ENCODE measurements at regions not wholly inside any gene's neighbourhood (a gene's known extent, or its start where the extent isn't known, plus 50 kb on each side); places are given as distances from the start of the nearest gene placed in this dataset.

- no peak overlapping the region for H3K4me3 ChIP-seq (ENCODE audit: low read length, poor library complexity, severe bottlenecking)
- H3K9me3 ChIP-seq (ENCODE audit: insufficient read depth, low read depth, low read length): no peaks in the 10 kb centered on the region
- H4K20me1 ChIP-seq (ENCODE audit: insufficient read depth, low read length, poor library complexity, severe bottlenecking): no peaks in the 10 kb centered on the region
- H3K79me2 ChIP-seq (ENCODE audit: insufficient read depth, low read length): no peaks in the 10 kb centered on the region
- no peaks in the 10 kb centered on the region for H3K27me3 ChIP-seq (ENCODE audit: insufficient read depth, low read length, poor library complexity, severe bottlenecking)
- no peak overlapping the region for H3K9ac ChIP-seq (ENCODE audit: low read depth, low read length, poor library complexity, severe bottlenecking)
- H3K36me3 ChIP-seq (ENCODE audit: insufficient read depth, low read length): no peaks in the 10 kb centered on the region
- no peak overlapping the region for H2AFZ ChIP-seq (ENCODE audit: low read length)
- H3F3A ChIP-seq (ENCODE audit: low read depth): no peaks in the 10 kb centered on the region
- no peaks in the 10 kb centered on the region for H3K9me2 ChIP-seq (replicated peaks; ENCODE audit: low read depth, low read length)
- TF ChIP-seq EZH2phosphoT487 (IDR thresholded peaks at IDR 0.05; ENCODE audit: borderline replicate concordance): no peak
- TF ChIP-seq, protein P1, sequence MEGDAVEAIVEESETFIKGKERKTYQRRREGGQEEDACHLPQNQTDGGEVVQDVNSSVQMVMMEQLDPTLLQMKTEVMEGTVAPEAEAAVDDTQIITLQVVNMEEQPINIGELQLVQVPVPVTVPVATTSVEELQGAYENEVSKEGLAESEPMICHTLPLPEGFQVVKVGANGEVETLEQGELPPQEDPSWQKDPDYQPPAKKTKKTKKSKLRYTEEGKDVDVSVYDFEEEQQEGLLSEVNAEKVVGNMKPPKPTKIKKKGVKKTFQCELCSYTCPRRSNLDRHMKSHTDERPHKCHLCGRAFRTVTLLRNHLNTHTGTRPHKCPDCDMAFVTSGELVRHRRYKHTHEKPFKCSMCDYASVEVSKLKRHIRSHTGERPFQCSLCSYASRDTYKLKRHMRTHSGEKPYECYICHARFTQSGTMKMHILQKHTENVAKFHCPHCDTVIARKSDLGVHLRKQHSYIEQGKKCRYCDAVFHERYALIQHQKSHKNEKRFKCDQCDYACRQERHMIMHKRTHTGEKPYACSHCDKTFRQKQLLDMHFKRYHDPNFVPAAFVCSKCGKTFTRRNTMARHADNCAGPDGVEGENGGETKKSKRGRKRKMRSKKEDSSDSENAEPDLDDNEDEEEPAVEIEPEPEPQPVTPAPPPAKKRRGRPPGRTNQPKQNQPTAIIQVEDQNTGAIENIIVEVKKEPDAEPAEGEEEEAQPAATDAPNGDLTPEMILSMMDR (conservative IDR thresholded peaks at IDR 0.05; ENCODE audit: low read length): no peak
- no peak overlapping the region for H3K4me2 ChIP-seq (ENCODE audit: low read depth, low read length, poor library complexity, severe bottlenecking)
- peaks cover 3% of the 10 kb centered on the region for H3K4me1 ChIP-seq (ENCODE audit: insufficient read depth, low read length, poor library complexity, severe bottlenecking)
These were observed 122.5 kb upstream of the BTBD3 start for GRCh38 chr20:11795071-11795615.

DNA sequence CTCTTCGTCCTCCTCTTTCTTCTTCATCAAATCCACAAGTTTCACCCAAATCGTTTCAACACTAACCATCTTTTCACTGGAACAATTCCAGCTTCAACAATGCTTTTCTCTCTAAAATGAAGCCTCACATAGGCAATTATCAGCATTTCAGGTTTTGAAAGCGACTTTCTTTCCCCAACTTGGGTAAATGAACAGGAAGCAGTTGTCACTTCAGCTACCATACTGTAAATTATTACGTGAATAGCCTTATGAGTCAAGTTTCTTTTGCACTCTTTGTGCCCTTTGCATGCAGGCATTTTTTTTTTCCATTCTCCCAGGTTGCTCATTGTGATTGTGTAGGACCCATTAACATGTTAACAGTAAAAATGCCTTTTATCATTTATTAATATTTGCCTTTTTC lies 121.7 kb upstream of the BTBD3 start:
- H4K20me1 ChIP-seq (ENCODE audit: insufficient read depth, low read length, poor library complexity, severe bottlenecking): no peaks in the 10 kb centered on the region
- H3K9me2 ChIP-seq (replicated peaks; ENCODE audit: low read depth, low read length): no peaks in the 10 kb centered on the region
- H3K36me3 ChIP-seq (ENCODE audit: insufficient read depth, low read length): no peaks in the 10 kb centered on the region
- H3K4me1 ChIP-seq (ENCODE audit: insufficient read depth, low read length, poor library complexity, severe bottlenecking): peaks cover 3% of the 10 kb centered on the region
- no peak overlapping the region for H3K9ac ChIP-seq (ENCODE audit: low read depth, low read length, poor library complexity, severe bottlenecking)
- H3K9me3 ChIP-seq (ENCODE audit: insufficient read depth, low read depth, low read length): no peaks in the 10 kb centered on the region
- H2AFZ ChIP-seq (ENCODE audit: low read length): no peak overlapping the region
- no peaks in the 10 kb centered on the region for H3K79me2 ChIP-seq (ENCODE audit: insufficient read depth, low read length)
- TF ChIP-seq, protein P1 (conservative IDR thresholded peaks at IDR 0.05; ENCODE audit: low read length): no peak
- TF ChIP-seq EZH2phosphoT487 (IDR thresholded peaks at IDR 0.05; ENCODE audit: borderline replicate concordance): no peak
- H3K4me2 ChIP-seq (ENCODE audit: low read depth, low read length, poor library complexity, severe bottlenecking): no peak overlapping the region
- H3F3A ChIP-seq (ENCODE audit: low read depth): no peaks in the 10 kb centered on the region
- no peaks in the 10 kb centered on the region for H3K27me3 ChIP-seq (ENCODE audit: insufficient read depth, low read length, poor library complexity, severe bottlenecking)
- no peak overlapping the region for H3K4me3 ChIP-seq (ENCODE audit: low read length, poor library complexity, severe bottlenecking)

- TF ChIP-seq EZH2phosphoT487 (IDR thresholded peaks at IDR 0.05; ENCODE audit: borderline replicate concordance): no peak
- TF ChIP-seq, protein P1 (conservative IDR thresholded peaks at IDR 0.05; ENCODE audit: low read length): no peak
- Histone ChIP-seq H3K9me2 (replicated peaks; ENCODE audit: low read depth, low read length) (no peaks in the 10 kb centered on the region), H3K79me2 (ENCODE audit: insufficient read depth, low read length) (no peaks in the 10 kb centered on the region), H3F3A (ENCODE audit: low read depth) (no peaks in the 10 kb centered on the region), H3K27me3 (ENCODE audit: insufficient read depth, low read length, poor library complexity, severe bottlenecking) (no peaks in the 10 kb centered on the region), H3K4me1 (ENCODE audit: insufficient read depth, low read length, poor library complexity, severe bottlenecking) (no peaks in the 10 kb centered on the region), H3K4me3 (ENCODE audit: low read length, poor library complexity, severe bottlenecking) (no peak overlapping the region), H3K36me3 (ENCODE audit: insufficient read depth, low read length) (no peaks in the 10 kb centered on the region), H3K9ac (ENCODE audit: low read depth, low read length, poor library complexity, severe bottlenecking) (no peak overlapping the region), H4K20me1 (ENCODE audit: insufficient read depth, low read length, poor library complexity, severe bottlenecking) (no peaks in the 10 kb centered on the region), H3K4me2 (ENCODE audit: low read depth, low read length, poor library complexity, severe bottlenecking) (no peak overlapping the region), H2AFZ (ENCODE audit: low read length) (no peak overlapping the region), H3K9me3 (ENCODE audit: insufficient read depth, low read depth, low read length) (no peaks in the 10 kb centered on the region)
These were observed 120.5 kb upstream of the BTBD3 start for GRCh38 chr20:11797156-11797555.
